Tibial nerve (tissue), 3 donors: ENCODE measurements at regions not wholly inside any gene's neighbourhood (a gene's known extent, or its start where the extent isn't known, plus 50 kb on each side); places are given as distances from the start of the nearest gene placed in this dataset.

Experiments
- CTCF ChIP-seq, 5 experiments: fragments of 200-600 bp in 3 of 5; fragments of 450-650 bp in 2 of 5; sonication (generic) in 3 of 5; IDR thresholded peaks; one replicate each; pipeline ENCODE4 v1.5.1; 2016 to 2019; ENCODE audit warnings: antibody characterized with exemption in 5 of 5, mild to moderate bottlenecking in 3 of 5, moderate library complexity in 2 of 5
- POLR2A ChIP-seq, 2 donors: fragments of 450-650 bp; IDR thresholded peaks; one replicate each; pipeline ENCODE4 v1.6.1; 2017; ENCODE audit warnings: antibody characterized with exemption in 2 of 2, mild to moderate bottlenecking in 2 of 2, moderate library complexity in 2 of 2

GRCh38 chr2:48199070-48199469 lies 115.4 kb upstream of the FOXN2 start:
- TF ChIP-seq CTCF (IDR thresholded peaks at IDR 0.05) (no peak), POLR2A (IDR thresholded peaks at IDR 0.05) (no peak)
